ENCODE measurements at regions not wholly inside any gene's neighbourhood (a gene's known extent, or its start where the extent isn't known, plus 50 kb on each side); places are given as distances from the start of the nearest gene placed in this dataset.

- no peaks in the 10 kb centered on the region for H3K4me1 Mint-ChIP-seq
- ATAC-seq, result no peak
- POLR2A ChIA-PET, result no interaction called here
- H3K27me3 Mint-ChIP-seq, result peaks cover 0 to 5% (median 3%) of the 10 kb centered on the region in 5 donors
- H3K4me3 Mint-ChIP-seq, result no peak overlapping the region
- H3K9me3 Mint-ChIP-seq, result no peaks in the 10 kb centered on the region
- DNase-seq, result no peak
- H3K36me3 Mint-ChIP-seq, result peaks cover 0 to 8% (median 0%) of the 10 kb centered on the region in 3 donors
- no peak overlapping the region for H3K27ac Mint-ChIP-seq
These were observed 169.8 kb upstream of the MTPN start for GRCh38 chr7:136146925-136147324.

DNA sequence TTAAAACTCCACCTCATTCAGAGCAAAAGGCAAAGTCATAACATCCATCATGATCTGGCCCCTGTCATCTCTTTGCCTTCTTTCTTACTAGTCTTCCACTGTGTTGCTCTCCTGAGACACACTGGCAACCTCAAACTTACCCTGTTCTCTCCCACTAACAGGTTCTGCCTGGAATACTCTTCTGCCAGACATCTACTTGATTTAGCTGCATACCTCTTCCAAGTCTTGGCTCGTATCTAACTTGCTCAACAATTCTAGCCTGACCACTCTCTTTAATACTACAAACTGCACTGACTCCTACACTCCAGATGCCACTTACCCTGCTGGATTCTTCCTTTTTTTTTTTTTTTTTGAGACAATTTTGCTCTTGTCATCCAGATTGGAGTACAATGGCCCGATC, 167.0 kb upstream of the MTPN start:
- Mint-ChIP-seq H3K27me3 (peaks cover 0 to 3% (median 0%) of the 10 kb centered on the region in 5 donors), H3K4me1 (no peaks in the 10 kb centered on the region), H3K9me3 (peaks cover 0 to 2% (median 0%) of the 10 kb centered on the region in 9 donors), H3K36me3 (peaks cover 0 to 3% (median 0%) of the 10 kb centered on the region in 3 donors), H3K4me3 (no peak overlapping the region), H3K27ac (no peak overlapping the region)
- POLR2A ChIA-PET, result no interaction called here
- ATAC-seq (no peak), DNase-seq (no peak)

DNA sequence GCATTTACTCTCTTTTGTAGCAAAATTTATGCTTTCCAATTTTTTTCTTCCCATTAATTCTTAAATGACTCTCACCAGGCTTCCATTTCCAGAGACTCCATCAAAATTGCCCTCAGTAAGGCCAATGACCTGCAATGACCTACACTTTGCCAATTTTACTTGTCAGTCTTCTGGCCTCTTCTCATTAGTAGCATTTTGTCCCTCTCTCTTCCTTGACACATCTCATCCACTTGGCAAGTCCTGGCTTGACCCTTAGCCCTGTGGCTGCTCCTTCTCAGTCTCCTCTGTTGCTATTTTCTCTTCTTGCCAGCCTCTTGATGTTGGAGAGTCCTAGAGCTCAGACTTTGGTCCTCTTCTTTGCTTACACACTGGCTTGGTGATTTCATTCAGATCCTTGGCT, 166.1 kb upstream of the MTPN start:
- Mint-ChIP-seq H3K4me1 (no peaks in the 10 kb centered on the region), H3K4me3 (no peak overlapping the region), H3K27me3 (peaks cover 0 to 2% (median 0%) of the 10 kb centered on the region in 5 donors), H3K36me3 (no peaks in the 10 kb centered on the region), H3K9me3 (peaks cover 0 to 2% (median 0%) of the 10 kb centered on the region in 9 donors), H3K27ac (no peak overlapping the region)
- POLR2A ChIA-PET, result no interaction called here
- ATAC-seq (no peak), DNase-seq (no peak)

- no peak overlapping the region for H3K27ac Mint-ChIP-seq
- H3K27me3 Mint-ChIP-seq, result peaks cover 0 to 2% (median 0%) of the 10 kb centered on the region in 5 donors
- no peak overlapping the region for H3K4me3 Mint-ChIP-seq
- DNase-seq (no peak), ATAC-seq (no peak)
- H3K4me1 Mint-ChIP-seq, result no peaks in the 10 kb centered on the region
- H3K9me3 Mint-ChIP-seq, result peaks cover 0 to 2% (median 0%) of the 10 kb centered on the region in 9 donors
- peaks cover 0 to 2% (median 0%) of the 10 kb centered on the region in 3 donors for H3K36me3 Mint-ChIP-seq
- POLR2A ChIA-PET, result no interaction called here
These were observed 165.4 kb upstream of the MTPN start for GRCh38 chr7:136142583-136142982.

DNA sequence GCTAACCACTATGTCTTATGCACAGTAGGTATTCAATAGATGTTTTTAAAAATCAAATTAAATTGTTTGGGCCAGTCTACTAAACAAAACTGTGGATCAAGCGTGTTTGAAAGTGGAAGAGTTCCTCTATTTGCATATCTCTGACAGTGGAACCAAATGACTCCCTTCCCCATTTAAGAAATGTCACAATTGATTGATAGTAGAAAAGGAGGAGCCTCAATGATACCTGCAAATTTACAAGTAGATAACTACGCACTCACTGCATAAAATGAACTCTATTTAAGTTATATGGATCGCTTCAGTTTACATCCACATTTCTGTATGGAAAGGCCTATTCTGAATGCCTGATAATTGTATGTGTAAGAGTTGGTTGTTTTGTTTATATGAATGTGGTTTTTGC, 163.3 kb upstream of the MTPN start:
- Mint-ChIP-seq H3K4me3 (no peak overlapping the region), H3K27me3 (peaks cover 0 to 6% (median 0%) of the 10 kb centered on the region in 5 donors), H3K36me3 (peaks cover 0 to 2% (median 0%) of the 10 kb centered on the region in 3 donors), H3K4me1 (no peaks in the 10 kb centered on the region), H3K9me3 (peaks cover 0 to 2% (median 0%) of the 10 kb centered on the region in 9 donors), H3K27ac (no peak overlapping the region)
- POLR2A ChIA-PET, result no interaction called here
- ATAC-seq (no peak), DNase-seq (no peak)

DNA sequence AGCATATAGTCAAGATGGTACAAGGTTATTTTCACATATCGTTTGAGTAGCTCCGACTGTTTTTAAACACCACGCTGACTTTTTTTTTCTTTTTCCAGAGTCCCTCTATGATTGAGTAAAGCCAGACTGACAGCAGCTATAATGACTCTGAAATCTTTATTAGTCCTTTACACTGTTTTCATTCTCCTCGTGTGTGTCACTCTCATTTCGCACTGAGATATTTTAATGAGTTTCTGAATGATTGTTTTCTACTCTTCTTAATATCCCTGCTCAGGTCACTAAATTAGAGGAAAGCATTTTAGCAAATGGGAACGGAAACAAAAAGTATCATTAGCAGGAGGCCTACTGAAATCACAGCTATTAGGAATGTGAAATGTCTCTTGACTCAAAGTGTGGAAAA, 162.3 kb upstream of the MTPN start:
- DNase-seq (no peak), ATAC-seq (no peak)
- Mint-ChIP-seq H3K4me3 (no peak overlapping the region), H3K27ac (no peak overlapping the region), H3K27me3 (peaks cover 0 to 6% (median 0%) of the 10 kb centered on the region in 5 donors), H3K36me3 (peaks cover 0 to 7% (median 0%) of the 10 kb centered on the region in 3 donors), H3K4me1 (no peaks in the 10 kb centered on the region), H3K9me3 (peaks cover 0 to 5% (median 0%) of the 10 kb centered on the region in 9 donors)
- POLR2A ChIA-PET, result no interaction called here

GRCh38 chr7:136138991-136139390, 161.8 kb upstream of the MTPN start:
- Mint-ChIP-seq H3K4me3 (no peak overlapping the region), H3K36me3 (peaks cover 0 to 7% (median 0%) of the 10 kb centered on the region in 3 donors), H3K27me3 (peaks cover 0 to 6% (median 0%) of the 10 kb centered on the region in 5 donors), H3K9me3 (peaks cover 0 to 5% (median 0%) of the 10 kb centered on the region in 9 donors), H3K27ac (no peak overlapping the region), H3K4me1 (no peaks in the 10 kb centered on the region)
- DNase-seq (no peak), ATAC-seq (no peak)
- POLR2A ChIA-PET, result no interaction called here

GRCh38 chr7:136136906-136137454, 159.8 kb upstream of the MTPN start:
- POLR2A ChIA-PET, result no interaction called here

GRCh38 chr7:136134503-136134902, 157.3 kb upstream of the MTPN start:
- Mint-ChIP-seq H3K27me3 (peaks cover 0 to 7% (median 0%) of the 10 kb centered on the region in 5 donors), H3K9me3 (peaks cover 0 to 6% (median 0%) of the 10 kb centered on the region in 9 donors), H3K4me1 (peaks cover 0 to 4% (median 2%) of the 10 kb centered on the region in 4 donors), H3K4me3 (no peak overlapping the region), H3K36me3 (peaks cover 0 to 7% (median 4%) of the 10 kb centered on the region in 3 donors), H3K27ac (no peak overlapping the region)
- ATAC-seq, result no peak
- POLR2A ChIA-PET, result no interaction called here
- DNase-seq, result no peak

More at GRCh38 chr7:136136906-136137454, 159.8 kb upstream of the MTPN start:
- no peaks in the 10 kb centered on the region for H3K4me1 Mint-ChIP-seq
- ATAC-seq, result no peak
- DNase-seq, result no peak
- peaks cover 0 to 7% (median 0%) of the 10 kb centered on the region in 5 donors for H3K27me3 Mint-ChIP-seq
- peaks cover 0 to 7% (median 4%) of the 10 kb centered on the region in 3 donors for H3K36me3 Mint-ChIP-seq
- H3K9me3 Mint-ChIP-seq, result peaks cover 0 to 7% (median 0%) of the 10 kb centered on the region in 9 donors
- no peak overlapping the region for H3K4me3 Mint-ChIP-seq
- no peak overlapping the region for H3K27ac Mint-ChIP-seq

DNA sequence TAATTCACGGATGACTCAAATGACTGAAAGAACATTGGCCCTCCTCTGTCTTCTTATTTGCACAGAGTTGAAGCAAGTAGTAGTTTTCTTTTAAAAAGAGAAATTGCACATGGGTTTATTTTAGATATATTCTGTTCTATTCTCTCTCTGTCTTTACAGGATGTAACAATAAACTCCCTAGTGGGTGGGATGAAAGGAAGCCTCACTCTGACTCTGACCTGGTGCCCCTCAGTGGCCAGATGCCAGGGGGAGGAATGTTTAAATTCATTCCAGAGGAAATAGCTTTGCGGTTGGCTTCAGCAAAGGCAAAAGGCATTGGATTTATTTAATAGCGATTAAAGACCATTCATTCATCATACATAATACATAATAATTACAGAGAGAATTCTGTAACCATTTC, 156.4 kb upstream of the MTPN start:
- DNase-seq, result no peak
- peaks cover 0 to 7% (median 0%) of the 10 kb centered on the region in 5 donors for H3K27me3 Mint-ChIP-seq
- peaks cover 0 to 7% (median 4%) of the 10 kb centered on the region in 3 donors for H3K36me3 Mint-ChIP-seq
- H3K9me3 Mint-ChIP-seq, result peaks cover 0 to 4% (median 0%) of the 10 kb centered on the region in 9 donors
- POLR2A ChIA-PET, result no interaction called here
- H3K27ac Mint-ChIP-seq, result no peak overlapping the region
- H3K4me3 Mint-ChIP-seq, result no peak overlapping the region
- H3K4me1 Mint-ChIP-seq, result peaks cover 0 to 6% (median 3%) of the 10 kb centered on the region in 4 donors
- ATAC-seq, result no peak

GRCh38 chr7:136131304-136131630, 154.1 kb upstream of the MTPN start:
- peaks cover 0 to 4% (median 0%) of the 10 kb centered on the region in 9 donors for H3K9me3 Mint-ChIP-seq
- H3K4me1 Mint-ChIP-seq, result peaks cover 0 to 6% (median 3%) of the 10 kb centered on the region in 4 donors
- POLR2A ChIA-PET, result no interaction called here
- no peak for ATAC-seq
- peaks cover 0 to 5% (median 4%) of the 10 kb centered on the region in 3 donors for H3K36me3 Mint-ChIP-seq
- DNase-seq, result no peak
- H3K27ac Mint-ChIP-seq, result no peak overlapping the region
- peaks cover 0 to 3% (median 0%) of the 10 kb centered on the region in 5 donors for H3K27me3 Mint-ChIP-seq
- H3K4me3 Mint-ChIP-seq, result no peak overlapping the region

- DNase-seq, result no peak
These were observed 153.5 kb upstream of the MTPN start for GRCh38 chr7:136130511-136131303.

DNA sequence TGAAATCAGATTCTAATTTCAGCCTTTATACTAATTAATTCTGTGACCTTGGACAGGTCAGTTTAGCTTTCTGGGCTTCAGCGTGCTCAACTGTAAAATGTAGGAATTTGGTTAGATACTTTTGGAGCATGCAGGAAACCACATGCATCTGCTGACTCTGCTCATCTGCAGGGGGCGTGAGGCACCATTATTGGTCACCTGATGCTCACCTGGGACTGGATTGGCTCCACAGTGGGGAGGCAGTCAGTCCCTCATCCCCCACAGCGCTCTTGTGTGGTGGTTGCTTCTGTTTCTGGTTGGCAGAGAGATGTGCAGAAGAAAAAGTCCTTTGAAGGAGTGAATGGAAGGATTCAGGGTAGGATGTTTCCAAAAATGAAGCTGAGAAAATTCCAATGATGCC, 150.9 kb upstream of the MTPN start:
- H3K9me3 Mint-ChIP-seq, result peaks cover 0 to 15% (median 4%) of the 10 kb centered on the region in 9 donors
- peaks cover 0 to 9% (median 3%) of the 10 kb centered on the region in 3 donors for H3K36me3 Mint-ChIP-seq
- no peaks in the 10 kb centered on the region for H3K27me3 Mint-ChIP-seq
- POLR2A ChIA-PET, result no interaction called here
- no peak for DNase-seq
- peak overlapping the region in 1 of 10 donors; percentile 14 for H3K27ac Mint-ChIP-seq
- H3K4me3 Mint-ChIP-seq, result peak overlapping the region in 1 of 10 donors; percentile 3
- H3K4me1 Mint-ChIP-seq, result peaks cover 0 to 6% (median 4%) of the 10 kb centered on the region in 4 donors
- no peak for ATAC-seq

More at GRCh38 chr7:136130511-136131303, 153.5 kb upstream of the MTPN start:
- no peak for ATAC-seq
- Mint-ChIP-seq H3K9me3 (peaks cover 0 to 4% (median 0%) of the 10 kb centered on the region in 9 donors), H3K27me3 (peaks cover 0 to 1% (median 0%) of the 10 kb centered on the region in 5 donors), H3K36me3 (peaks cover 0 to 5% (median 5%) of the 10 kb centered on the region in 3 donors), H3K27ac (no peak overlapping the region), H3K4me3 (no peak overlapping the region), H3K4me1 (peaks cover 0 to 6% (median 3%) of the 10 kb centered on the region in 4 donors)
- POLR2A ChIA-PET, result no interaction called here
